Mucosa of rectum (tissue), 2 donors: ENCODE measurements at regions not wholly inside any gene's neighbourhood (a gene's known extent, or its start where the extent isn't known, plus 50 kb on each side); places are given as distances from the start of the nearest gene placed in this dataset.
"Not testable (repeated sequence)": the region's sequence is repeated elsewhere in the genome, so short reads cannot be mapped to it uniquely, and the experiment has no call there.

Experiments
- H3K27ac ChIP-seq, 2 donors: one replicate each; pipeline ENCODE4 v1.7.0; 2013; ENCODE audit warnings: inconsistent platforms in 2 of 2, low read depth in 2 of 2, low read length in 2 of 2
- H3K27me3 ChIP-seq, 2 donors: one replicate each; pipeline ENCODE4 v1.7.0; 2013; ENCODE audit warnings: low read length in 2 of 2; ENCODE audit not compliant: control insufficient read depth in 2 of 2, insufficient read depth in 2 of 2
- H3K36me3 ChIP-seq, 2 donors: one replicate each; pipeline ENCODE4 v1.7.0; 2013; ENCODE audit warnings: low read length in 2 of 2; ENCODE audit not compliant: control insufficient read depth in 2 of 2, insufficient read depth in 2 of 2
- H3K4me1 ChIP-seq, 2 donors: one replicate each; pipeline ENCODE4 v1.7.0; 2013; ENCODE audit warnings: low read length in 2 of 2, mild to moderate bottlenecking in 1 of 2; ENCODE audit not compliant: control insufficient read depth in 2 of 2, insufficient read depth in 2 of 2
- H3K4me3 ChIP-seq, 2 donors: one replicate each; pipeline ENCODE4 v1.7.0; 2013; ENCODE audit warnings: low read length in 2 of 2
- H3K9ac ChIP-seq, 2 donors: one replicate each; pipeline ENCODE4 v1.7.0; 2013; ENCODE audit warnings: low read length in 2 of 2, low read depth in 1 of 2, mild to moderate bottlenecking in 1 of 2
- H3K9me3 ChIP-seq, 2 donors: one replicate each; pipeline ENCODE4 v1.7.0; 2013; ENCODE audit warnings: low read length in 2 of 2; ENCODE audit not compliant: control insufficient read depth in 2 of 2
- donor health status: healthy.
- donor health status: Normal muscosa, but diverticular disease.

DNA sequence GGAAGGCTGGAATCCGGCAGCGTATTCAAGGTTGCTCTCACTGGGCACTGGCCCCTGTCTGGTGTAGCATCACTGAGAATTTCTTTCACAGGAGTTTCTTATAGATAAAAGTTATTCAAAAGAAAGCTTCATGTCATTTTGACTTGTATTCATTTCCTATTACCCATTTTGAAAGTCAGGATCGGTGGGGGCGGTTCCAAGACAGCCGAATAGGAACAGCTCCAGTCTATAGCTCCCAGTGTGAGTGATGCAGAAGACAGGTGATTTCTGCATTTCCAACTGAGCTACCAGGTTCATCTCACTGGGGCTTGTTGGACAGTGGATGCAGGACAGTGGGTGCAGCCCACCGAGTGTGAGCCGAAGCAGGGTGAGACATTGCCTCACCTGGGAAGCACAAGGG is 51.5 kb upstream of the CDC42EP3 start:
- not testable (repeated sequence) for H3K4me3 ChIP-seq, H3K9me3 ChIP-seq

DNA sequence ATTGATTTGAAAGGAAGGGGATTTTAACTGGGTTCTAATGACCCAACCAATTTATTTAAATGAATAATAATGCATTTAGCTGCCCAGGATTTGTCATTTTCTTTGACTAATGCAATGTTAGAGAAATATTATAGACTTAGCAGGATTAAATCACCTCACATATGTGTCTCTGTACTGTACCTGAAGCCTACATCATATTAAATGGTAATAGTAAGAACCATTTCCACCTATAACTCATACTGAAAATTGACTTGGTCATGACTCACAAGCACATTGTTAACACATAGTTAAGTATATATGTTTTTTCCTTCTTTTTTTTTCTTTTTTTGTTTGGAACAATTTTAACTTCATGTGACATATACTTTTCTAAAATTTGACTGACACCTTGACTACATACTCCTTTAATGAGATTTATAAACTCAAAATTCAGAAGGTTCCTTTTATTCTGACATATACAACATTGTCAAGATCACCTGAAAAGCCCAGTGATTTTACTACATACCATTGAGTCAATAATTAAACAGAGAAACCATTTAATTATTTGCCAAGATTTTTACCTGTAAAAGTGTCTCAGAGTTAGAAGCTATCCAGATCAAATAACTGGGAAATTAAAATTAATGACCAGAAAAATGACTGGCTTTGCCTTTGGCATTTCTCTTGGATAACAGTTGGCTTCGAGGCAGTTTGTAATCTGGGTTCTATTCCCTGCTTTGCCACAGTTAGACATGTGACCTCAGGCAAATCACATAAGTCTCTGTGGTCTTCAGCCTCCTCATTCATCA is 58.8 kb upstream of the CDC42EP3 start:
- Histone ChIP-seq H3K27ac (no peak overlapping the region), H3K9me3 (no peaks in the 10 kb centered on the region), H3K27me3 (no peaks in the 10 kb centered on the region), H3K9ac (no peak overlapping the region), H3K4me1 (no peaks in the 10 kb centered on the region), H3K36me3 (no peaks in the 10 kb centered on the region), H3K4me3 (no peak overlapping the region)

More for the DNA sequence above, 51.5 kb upstream of the CDC42EP3 start:
- not testable (repeated sequence) for H3K27ac ChIP-seq, H3K36me3 ChIP-seq, H3K9ac ChIP-seq, H3K27me3 ChIP-seq, H3K4me1 ChIP-seq

DNA sequence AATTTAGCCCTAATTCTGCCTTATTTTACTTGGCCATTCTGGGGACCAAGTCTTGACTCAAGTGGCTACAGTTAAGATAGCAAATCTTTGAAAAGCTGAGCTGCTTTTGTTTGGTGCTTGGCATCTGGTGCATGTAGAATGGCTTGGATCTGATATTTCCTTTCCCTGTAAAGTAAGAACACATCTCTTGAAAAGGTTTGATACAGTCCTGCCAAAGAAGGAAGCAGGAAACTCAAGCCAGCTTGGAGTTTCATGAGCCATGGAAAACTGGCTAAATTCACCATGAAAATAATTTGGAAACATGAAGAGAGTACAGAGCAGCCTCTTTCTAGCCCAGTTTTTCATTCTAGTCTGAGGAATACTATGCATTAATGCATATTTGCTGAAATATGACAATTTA is 61.0 kb upstream of the CDC42EP3 start:
- H3K27me3 ChIP-seq, H3K4me1 ChIP-seq, H3K27ac ChIP-seq, H3K4me3 ChIP-seq, H3K9me3 ChIP-seq, H3K36me3 ChIP-seq, H3K9ac ChIP-seq: not testable (repeated sequence)

DNA sequence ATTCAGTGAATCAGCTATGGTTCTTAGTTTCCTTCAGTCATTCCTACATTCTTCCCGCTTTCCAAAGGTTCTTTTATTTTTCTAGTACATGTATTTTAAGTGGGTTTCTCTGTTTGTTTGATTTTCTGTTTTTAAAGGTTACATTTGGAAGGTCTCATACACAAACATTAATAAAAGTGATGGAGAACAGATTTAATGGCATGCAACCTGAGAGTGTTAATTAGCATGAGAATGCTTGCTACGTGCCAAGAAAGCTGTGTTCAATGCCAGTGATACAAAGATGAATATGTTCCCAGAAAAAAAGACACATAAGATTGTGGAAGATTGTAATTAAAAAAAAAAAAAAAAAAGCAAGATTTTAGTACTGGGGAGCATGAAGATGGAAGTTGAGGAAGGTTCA is 61.8 kb upstream of the CDC42EP3 start:
- Histone ChIP-seq H3K9me3 (no peaks in the 10 kb centered on the region), H3K4me1 (no peaks in the 10 kb centered on the region), H3K9ac (no peak overlapping the region), H3K4me3 (no peak overlapping the region), H3K27ac (no peak overlapping the region), H3K36me3 (no peaks in the 10 kb centered on the region), H3K27me3 (no peaks in the 10 kb centered on the region)

DNA sequence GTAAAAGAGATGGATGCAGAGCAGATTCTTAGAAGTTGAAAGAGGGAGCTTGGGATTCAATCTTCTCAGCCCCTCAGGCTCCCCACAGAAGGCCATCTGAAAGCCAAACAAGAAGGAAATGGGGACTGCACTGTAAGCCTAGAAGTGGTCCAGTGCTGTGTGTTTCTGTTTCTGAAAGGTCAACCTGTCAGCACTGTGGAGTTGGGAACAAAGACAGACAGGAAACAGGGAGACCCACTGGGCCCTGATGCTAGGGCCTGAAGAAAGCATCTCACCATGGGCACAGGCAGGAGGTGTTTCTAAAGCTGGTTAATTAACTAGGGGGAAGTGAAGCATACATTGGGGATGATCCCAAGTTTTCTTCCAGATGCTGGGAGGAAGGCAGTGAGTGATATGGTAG is 62.5 kb upstream of the CDC42EP3 start:
- not testable (repeated sequence) for H3K4me1 ChIP-seq, H3K9ac ChIP-seq, H3K9me3 ChIP-seq, H3K36me3 ChIP-seq, H3K27ac ChIP-seq, H3K27me3 ChIP-seq, H3K4me3 ChIP-seq

DNA sequence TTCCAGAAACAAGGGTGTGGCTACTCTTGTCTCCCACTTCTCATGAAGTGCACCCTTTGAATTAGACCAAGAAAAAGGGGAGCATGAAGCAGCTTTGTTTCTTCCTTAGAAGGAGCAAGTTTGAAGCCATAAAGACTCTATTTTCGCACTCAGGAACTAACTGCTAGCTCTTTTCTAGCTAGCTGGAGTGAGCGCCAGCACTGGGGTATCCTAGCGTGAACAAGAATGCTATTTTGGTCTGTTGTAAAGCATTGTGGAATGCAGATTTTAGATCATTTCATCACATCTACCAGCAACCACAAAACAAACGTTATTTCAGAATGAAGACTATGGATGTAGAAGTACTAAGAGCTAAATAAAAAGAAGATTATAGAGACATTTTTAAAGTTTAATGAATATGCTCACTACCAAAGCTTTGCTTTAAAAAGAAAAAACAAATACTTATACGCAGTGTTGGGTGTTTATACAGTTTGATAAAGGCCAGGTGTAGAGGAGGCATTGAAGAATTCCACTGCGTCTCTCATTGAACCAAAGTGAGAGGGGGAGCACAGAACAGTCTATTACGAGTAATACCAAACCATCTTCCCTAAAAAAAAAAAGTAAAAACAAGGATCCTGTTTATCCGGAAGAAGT is 63.6 kb upstream of the CDC42EP3 start:
- H3K27ac ChIP-seq, H3K9me3 ChIP-seq, H3K36me3 ChIP-seq, H3K9ac ChIP-seq, H3K4me3 ChIP-seq, H3K27me3 ChIP-seq, H3K4me1 ChIP-seq: not testable (repeated sequence)

DNA sequence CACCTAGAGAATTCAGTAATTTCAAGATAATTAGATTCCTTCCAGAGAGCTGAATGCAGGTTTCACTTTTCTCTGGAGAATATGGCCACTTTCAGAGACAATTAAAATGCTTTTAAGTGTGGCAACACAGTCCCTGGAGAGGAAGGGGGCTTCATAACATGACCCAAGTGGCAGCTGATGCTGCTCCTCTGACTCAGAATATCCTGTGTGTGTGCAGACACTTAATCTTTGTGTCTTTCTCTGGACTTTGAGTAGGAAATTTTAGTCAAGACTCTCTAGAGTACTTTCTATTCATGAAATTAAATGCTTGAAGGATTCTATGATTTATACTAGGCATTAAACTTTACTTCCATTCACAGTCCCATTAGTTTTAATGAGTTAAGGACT is 64.1 kb upstream of the CDC42EP3 start:
- H3K9me3 ChIP-seq, H3K4me1 ChIP-seq, H3K9ac ChIP-seq, H3K4me3 ChIP-seq, H3K27me3 ChIP-seq, H3K36me3 ChIP-seq, H3K27ac ChIP-seq: not testable (repeated sequence)

DNA sequence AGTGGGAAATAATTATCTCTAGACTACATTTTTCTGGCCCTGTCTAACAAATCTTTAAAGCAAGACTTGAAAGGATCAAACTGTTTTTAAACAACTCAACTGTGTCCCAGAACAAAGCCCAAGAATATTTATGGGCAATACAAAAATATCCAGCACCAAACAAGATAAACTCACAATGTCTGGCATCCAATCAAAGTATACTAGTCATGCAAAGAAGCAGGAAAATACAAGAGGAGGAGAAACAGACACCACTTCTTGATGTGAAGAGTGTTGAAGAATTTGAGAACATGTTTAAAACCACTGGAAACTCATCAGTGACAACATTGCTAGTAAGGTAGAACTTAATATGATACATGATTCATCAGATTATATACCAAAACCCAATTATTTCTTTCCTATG is 66.1 kb upstream of the CDC42EP3 start:
- Histone ChIP-seq H3K4me3 (no peak overlapping the region), H3K4me1 (no peaks in the 10 kb centered on the region)

DNA sequence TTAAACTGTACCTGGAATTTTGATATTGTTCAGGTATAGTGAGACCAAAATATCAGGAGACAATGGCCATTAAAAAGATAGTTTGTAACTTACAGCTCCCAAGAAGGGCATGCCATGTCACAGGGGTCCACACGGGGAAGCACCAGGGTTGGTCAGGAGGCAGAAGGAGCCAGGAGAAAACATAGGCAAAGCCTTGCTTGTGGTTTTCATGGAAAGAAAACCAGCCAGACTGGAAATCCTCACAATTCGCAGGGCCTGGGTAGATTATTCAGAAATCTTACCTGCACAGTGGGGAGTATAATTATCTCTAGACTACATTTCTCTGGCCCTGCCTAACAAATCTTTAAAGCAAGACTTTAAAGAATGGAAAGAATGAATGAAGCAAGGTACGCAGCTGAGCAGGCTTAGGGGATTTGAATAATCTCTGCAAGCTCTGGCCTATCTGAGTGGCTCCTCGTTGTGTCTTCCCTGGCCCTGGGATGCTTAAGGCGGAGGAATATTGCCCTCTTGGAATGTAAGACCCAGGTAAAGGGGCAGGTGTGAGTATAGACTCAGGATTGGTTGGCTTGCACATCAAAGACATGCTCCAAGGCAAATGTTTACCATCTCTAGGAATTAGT is 66.9 kb upstream of the CDC42EP3 start:
- no peaks in the 10 kb centered on the region for H3K27me3 ChIP-seq
- H3K9me3 ChIP-seq: no peaks in the 10 kb centered on the region
- H3K4me3 ChIP-seq: no peak overlapping the region
- no peaks in the 10 kb centered on the region for H3K4me1 ChIP-seq
- H3K9ac ChIP-seq: no peak overlapping the region
- no peak overlapping the region for H3K27ac ChIP-seq
- no peaks in the 10 kb centered on the region for H3K36me3 ChIP-seq

More for the DNA sequence above, 66.1 kb upstream of the CDC42EP3 start:
- Histone ChIP-seq H3K36me3 (no peaks in the 10 kb centered on the region), H3K27ac (no peak overlapping the region), H3K27me3 (no peaks in the 10 kb centered on the region), H3K9me3 (no peaks in the 10 kb centered on the region), H3K9ac (no peak overlapping the region)

DNA sequence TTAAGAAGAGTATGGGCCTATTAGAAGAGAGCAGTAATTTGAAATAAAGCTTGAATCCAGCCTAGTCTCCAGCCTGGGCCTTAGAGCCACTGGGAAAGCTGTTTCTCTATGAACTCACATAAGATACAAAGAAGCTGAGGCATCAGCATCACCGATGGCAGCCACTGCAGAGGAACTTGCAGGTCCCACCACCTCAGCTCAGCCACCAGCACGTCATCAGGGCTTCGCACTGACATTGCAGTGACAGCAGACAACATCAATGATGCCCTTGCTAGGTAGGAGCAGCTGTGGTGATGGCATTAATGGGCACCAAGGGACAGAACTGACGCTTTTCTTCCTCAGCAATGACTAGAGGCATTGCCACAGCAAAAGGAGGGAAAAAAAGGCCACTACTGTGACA is 67.7 kb upstream of the CDC42EP3 start:
- no peaks in the 10 kb centered on the region for H3K36me3 ChIP-seq
- H3K27ac ChIP-seq: no peak overlapping the region
- no peak overlapping the region for H3K9ac ChIP-seq
- no peaks in the 10 kb centered on the region for H3K27me3 ChIP-seq
- no peaks in the 10 kb centered on the region for H3K9me3 ChIP-seq
- no peaks in the 10 kb centered on the region for H3K4me1 ChIP-seq
- no peak overlapping the region for H3K4me3 ChIP-seq
